GM12878 (cell line): ENCODE measurements at regions not wholly inside any gene's neighbourhood (a gene's known extent, or its start where the extent isn't known, plus 50 kb on each side); places are given as distances from the start of the nearest gene placed in this dataset.

Experiments
- ATAC-seq: fragments of 200-7000 bp; cut with Tn5 transposase; 3 replicates; pipeline ENCODE4 v1.9.1; 2020; ENCODE audit warnings: mild to moderate bottlenecking, moderate library complexity
- BruUV-seq: library from RNA; stranded (reverse); fragments of 400-500 nt; replicated peaks from 2 replicates; lab custom pipeline; 2021; lab: Mats Ljungman, UMichigan
- CTCF ChIA-PET: fragments of 300-600 bp; sonication (Branson Sonifier 250); formaldehyde crosslinking; extraction: SDS; loops from one replicate; lab custom pipeline; 2021; ENCODE audit warnings: inconsistent platforms; lab: Yijun Ruan, JAX
- POLR2A ChIA-PET: fragments of 350-600 bp; formaldehyde crosslinking; extraction: SDS; loops from one replicate; lab custom pipeline; 2021; ENCODE audit warnings: inconsistent platforms; lab: Charles Lee
- RAD21 ChIA-PET: fragments of 300-600 bp; sonication (Branson Sonifier 250); formaldehyde crosslinking; loops from one replicate; lab custom pipeline; 2023; ENCODE audit warnings: antibody characterized with exemption; ENCODE audit not compliant: unreplicated experiment; lab: Charles Lee
- SMC1A ChIA-PET: fragments of 300-600 bp; sonication (Branson Sonifier 250); formaldehyde crosslinking; loops from one replicate; lab custom pipeline; 2023; ENCODE audit not compliant: unreplicated experiment, uncharacterized antibody; lab: Charles Lee
- DNase-seq: peaks from one replicate; pipeline ENCODE4 v3.0.0-alpha.2; 2011; ENCODE audit warnings: low read depth, low spot score
- FAIRE-seq: peaks from 3 replicates; lab custom pipeline; 2011; peaks lifted over from hg19 to GRCh38; lab: Jason Lieb, UNC
- H2AFZ ChIP-seq: 2 replicates; pipeline ENCODE4 v1.6.0; 2011; ENCODE audit warnings: low read depth, low read length, control low read depth; ENCODE audit not compliant: control insufficient read depth
- H3K27ac ChIP-seq: 2 replicates; pipeline ENCODE4 v1.5.1; 2011; ENCODE audit warnings: control low read depth; ENCODE audit not compliant: control insufficient read depth, insufficient read depth
- H3K27me3 ChIP-seq, 2 experiments: replicated peaks in 1 of 2; 2 replicates each; pipeline versions ENCODE4 v1.6.0 to v1.6.1; 2011; ENCODE audit warnings: low read length in 1 of 2; ENCODE audit not compliant: control insufficient read depth in 2 of 2, insufficient read depth in 2 of 2
- H3K36me3 ChIP-seq, 2 experiments: 2 replicates each; pipeline ENCODE4 v1.5.1; 2011; ENCODE audit warnings: low read length in 1 of 2; ENCODE audit not compliant: control insufficient read depth in 2 of 2, insufficient read depth in 2 of 2
- H3K4me1 ChIP-seq: 2 replicates; pipeline ENCODE4 v1.6.1; 2011; ENCODE audit warnings: mild to moderate bottlenecking, low read length, moderate library complexity, mixed read lengths; ENCODE audit not compliant: control insufficient read depth, insufficient read depth
- H3K4me2 ChIP-seq: 2 replicates; pipeline ENCODE4 v1.6.0; 2011; ENCODE audit warnings: control low read depth; ENCODE audit not compliant: control insufficient read depth, insufficient read depth
- H3K4me3 ChIP-seq: fragments of 200-600 bp; sonication (generic); 2 replicates; pipeline ENCODE4 v1.5.1; 2016
- H3K79me2 ChIP-seq: 2 replicates; pipeline ENCODE4 v1.6.0; 2011; ENCODE audit warnings: low read length; ENCODE audit not compliant: control insufficient read depth, insufficient read depth
- H3K9ac ChIP-seq: 2 replicates; pipeline ENCODE4 v1.8.0; 2011; ENCODE audit warnings: low read length, control low read depth, mixed read lengths; ENCODE audit not compliant: control insufficient read depth, insufficient read depth
- H3K9me3 ChIP-seq: replicated peaks from 3 replicates; pipeline ENCODE4 v1.5.1; 2011; ENCODE audit warnings: mild to moderate bottlenecking, low read length; ENCODE audit not compliant: control insufficient read depth, insufficient read depth
- H4K20me1 ChIP-seq: 2 replicates; pipeline ENCODE4 v1.6.0; 2011; ENCODE audit not compliant: control insufficient read depth, insufficient read depth
- MYB ChIP-seq: fragments of 150-350 bp; IDR thresholded peaks from 2 replicates; pipeline ENCODE4 v1.6.1; 2014; ENCODE audit warnings: mild to moderate bottlenecking, low read depth, low read length, borderline replicate concordance
- RAD21 ChIP-seq: IDR thresholded peaks from 2 replicates; pipeline ENCODE4 v1.6.1; 2011; ENCODE audit warnings: mild to moderate bottlenecking, low read depth, low read length, moderate library complexity; ENCODE audit not compliant: insufficient read depth
- SREBF2 ChIP-seq: IDR thresholded peaks from 2 replicates; pipeline ENCODE4 v1.6.1; 2012; ENCODE audit warnings: mild to moderate bottlenecking, low read length
- WGBS: methylation state at CpG from one replicate; pipeline ENCODE4 v1.1.6; 2016; ENCODE audit warnings: low lambda C conversion rate; ENCODE audit not compliant: insufficient replicate concordance, insufficient coverage; ENCODE audit errors: missing lambda C conversion rate; 5-methylcytosine and 5-hydroxymethylcytosine counted together
- in situ Hi-C: fragments of 300-500 bp; cut with MboI; formaldehyde crosslinking; loops from 9 replicates; pipeline ENCODE4 v1.14.3; 2018; ENCODE audit warnings: mixed read lengths
- intact Hi-C: fragments of 100-400 bp; cut with micrococcal nuclease; formaldehyde crosslinking; loops from one replicate; pipeline ENCODE4 v1.14.2; 2022; ENCODE audit not compliant: unreplicated experiment

- no peak for FAIRE-seq
- Histone ChIP-seq H3K4me3 (no peak overlapping the region), H4K20me1 (no peaks in the 10 kb centered on the region), H3K36me3 (no peaks in the 10 kb centered on the region), H3K4me2 (no peak overlapping the region)
- BruUV-seq: no TSS peak
- ChIA-PET CTCF (no interaction called here), POLR2A (no interaction called here)
- no peak for TF ChIP-seq RAD21
- TF ChIP-seq, all 136 proteins: peak for 0
- DNase-seq (no peak), ATAC-seq (no peak)
- in situ Hi-C loops (no loop called here), intact Hi-C loops (no loop called here)
- no peaks in the 10 kb centered on the region for H3K4me1 ChIP-seq
- no peak overlapping the region for H3K9ac ChIP-seq
- ChIA-PET SMC1A (no interaction called here), RAD21 (no interaction called here)
- H3K79me2 ChIP-seq: no peaks in the 10 kb centered on the region
- WGBS: 59% methylated on average over 3 of the region's 3 CpGs
- no peak overlapping the region for H2AFZ ChIP-seq
- H3K9me3 ChIP-seq: no peaks in the 10 kb centered on the region
- H3K27ac ChIP-seq: no peak overlapping the region
- H3K27me3 ChIP-seq: no peaks in the 10 kb centered on the region
Measured at GRCh38 chr1:69401879-69402278, 165.8 kb upstream of the LRRC7 start.

GRCh38 chr1:69403756-69404320 lies 163.9 kb upstream of the LRRC7 start:
- Histone ChIP-seq H3K27me3 (no peaks in the 10 kb centered on the region), H4K20me1 (no peaks in the 10 kb centered on the region), H3K4me3 (no peak overlapping the region), H3K36me3 (no peaks in the 10 kb centered on the region), H3K9me3 (no peaks in the 10 kb centered on the region), H3K79me2 (no peaks in the 10 kb centered on the region), H3K4me2 (no peak overlapping the region), H3K9ac (no peak overlapping the region)
- POLR2A ChIA-PET: no interaction called here
- in situ Hi-C loops: no loop called here
- whole genome bisulfite sequencing: 28% methylated on average over 3 of the region's 3 CpGs
- DNase-seq (no peak), ATAC-seq (no peak), FAIRE-seq (no peak)
- SMC1A ChIA-PET: no interaction called here
- TF ChIP-seq SREBF2: no peak
- TF ChIP-seq MYB: no peak
- TF ChIP-seq, all 136 proteins: peak for 0
- H3K27ac ChIP-seq: no peak overlapping the region
- intact Hi-C loops: no loop called here
- no peaks in the 10 kb centered on the region for H3K4me1 ChIP-seq
- ChIA-PET RAD21 (no interaction called here), CTCF (no interaction called here)
- no TSS peak for BruUV-seq
- no peak overlapping the region for H2AFZ ChIP-seq
